ENCODE measurements at regions not wholly inside any gene's neighbourhood (a gene's known extent, or its start where the extent isn't known, plus 50 kb on each side); places are given as distances from the start of the nearest gene placed in this dataset.

DNA sequence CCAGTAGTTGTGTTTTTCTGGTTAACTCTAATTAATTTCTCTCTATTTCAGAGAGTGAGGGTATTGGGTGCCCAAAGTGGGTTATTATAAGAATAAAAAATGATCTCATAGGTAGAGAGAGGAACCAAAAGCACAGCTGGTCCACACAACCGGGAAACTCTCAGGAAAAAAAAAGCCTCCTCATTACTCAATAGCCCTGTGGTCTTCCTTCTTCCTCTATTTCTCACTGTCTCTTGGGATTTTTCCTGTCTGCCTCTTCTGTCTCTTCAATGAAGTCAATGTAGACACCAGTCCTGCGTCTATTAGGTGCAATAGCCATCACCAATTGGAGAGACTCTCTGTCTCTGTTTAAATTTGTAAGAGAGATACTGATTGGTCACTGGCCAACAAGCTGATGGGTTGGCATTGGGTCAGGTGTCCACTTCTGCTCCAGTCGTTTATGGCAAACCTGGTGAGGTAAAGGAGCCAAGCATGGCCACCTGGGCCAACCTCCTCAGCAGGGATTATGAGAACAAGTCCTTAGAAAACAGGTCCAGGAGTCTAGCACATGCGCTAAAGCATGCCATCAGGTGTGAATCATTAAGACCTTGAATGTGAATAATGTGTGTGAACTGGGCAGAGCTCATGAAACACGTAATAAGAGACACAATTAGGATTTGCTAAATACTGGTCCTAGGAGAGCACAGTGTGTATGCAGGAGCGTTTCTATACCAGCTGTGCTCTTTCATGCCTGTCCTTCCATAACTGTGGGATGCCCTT lies 443.0 kb upstream of the RUNX1 start:
- Mint-ChIP-seq H3K36me3 (ENCODE audit: low read depth) (no peaks in the 10 kb centered on the region), H3K27ac (no peak overlapping the region), H3K4me3 (no peak overlapping the region), H3K9me3 (no peaks in the 10 kb centered on the region), H3K4me1 (no peaks in the 10 kb centered on the region), H3K27me3 (peaks cover 6% of the 10 kb centered on the region)
- ATAC-seq (ENCODE audit: low read depth) (no peak), DNase-seq (no peak)
- CTCF ChIA-PET, result no interaction called here
- TF ChIP-seq, protein P1, sequence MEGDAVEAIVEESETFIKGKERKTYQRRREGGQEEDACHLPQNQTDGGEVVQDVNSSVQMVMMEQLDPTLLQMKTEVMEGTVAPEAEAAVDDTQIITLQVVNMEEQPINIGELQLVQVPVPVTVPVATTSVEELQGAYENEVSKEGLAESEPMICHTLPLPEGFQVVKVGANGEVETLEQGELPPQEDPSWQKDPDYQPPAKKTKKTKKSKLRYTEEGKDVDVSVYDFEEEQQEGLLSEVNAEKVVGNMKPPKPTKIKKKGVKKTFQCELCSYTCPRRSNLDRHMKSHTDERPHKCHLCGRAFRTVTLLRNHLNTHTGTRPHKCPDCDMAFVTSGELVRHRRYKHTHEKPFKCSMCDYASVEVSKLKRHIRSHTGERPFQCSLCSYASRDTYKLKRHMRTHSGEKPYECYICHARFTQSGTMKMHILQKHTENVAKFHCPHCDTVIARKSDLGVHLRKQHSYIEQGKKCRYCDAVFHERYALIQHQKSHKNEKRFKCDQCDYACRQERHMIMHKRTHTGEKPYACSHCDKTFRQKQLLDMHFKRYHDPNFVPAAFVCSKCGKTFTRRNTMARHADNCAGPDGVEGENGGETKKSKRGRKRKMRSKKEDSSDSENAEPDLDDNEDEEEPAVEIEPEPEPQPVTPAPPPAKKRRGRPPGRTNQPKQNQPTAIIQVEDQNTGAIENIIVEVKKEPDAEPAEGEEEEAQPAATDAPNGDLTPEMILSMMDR (IDR thresholded peaks at IDR 0.05), result no peak
- intact Hi-C loops (cut with micrococcal nuclease), result no loop called here
- POLR2A ChIA-PET, result interaction anchor here (1.0 kb wide), 1 partner anchor 265 kb away, joined by 3 read pairs; no protein-coding TSS in a partner anchor

DNA sequence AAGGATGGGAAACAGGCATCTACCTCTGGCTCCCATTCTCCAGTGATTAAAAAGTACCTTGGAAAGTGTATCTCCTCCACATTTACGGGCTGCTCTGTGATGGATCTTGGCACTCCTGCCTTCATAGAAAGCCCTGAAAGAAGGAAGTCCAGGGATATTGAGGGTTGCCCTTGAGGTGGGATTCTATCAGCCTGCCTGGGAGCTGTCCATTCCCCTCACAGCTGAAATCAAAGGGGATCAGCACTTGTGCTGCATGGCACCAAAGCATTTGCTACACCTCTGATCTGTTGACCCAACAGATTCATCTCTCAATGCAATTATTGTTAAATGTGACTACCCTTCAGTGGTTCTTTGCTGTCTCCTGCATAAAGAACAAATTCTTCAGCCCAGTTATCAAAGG lies 442.0 kb upstream of the RUNX1 start:
- H3K36me3 Mint-ChIP-seq (ENCODE audit: low read depth), result no peaks in the 10 kb centered on the region
- H3K4me1 Mint-ChIP-seq, result no peaks in the 10 kb centered on the region
- ChIA-PET CTCF (no interaction called here), POLR2A (no interaction called here)
- no peak for ATAC-seq (ENCODE audit: low read depth)
- no peaks in the 10 kb centered on the region for H3K9me3 Mint-ChIP-seq
- no peak for DNase-seq
- no peak overlapping the region for H3K27ac Mint-ChIP-seq
- TF ChIP-seq, protein P1 (IDR thresholded peaks at IDR 0.05), result no peak
- intact Hi-C loops (cut with micrococcal nuclease), result no loop called here
- H3K4me3 Mint-ChIP-seq, result no peak overlapping the region
- H3K27me3 Mint-ChIP-seq, result peaks cover 10% of the 10 kb centered on the region

DNA sequence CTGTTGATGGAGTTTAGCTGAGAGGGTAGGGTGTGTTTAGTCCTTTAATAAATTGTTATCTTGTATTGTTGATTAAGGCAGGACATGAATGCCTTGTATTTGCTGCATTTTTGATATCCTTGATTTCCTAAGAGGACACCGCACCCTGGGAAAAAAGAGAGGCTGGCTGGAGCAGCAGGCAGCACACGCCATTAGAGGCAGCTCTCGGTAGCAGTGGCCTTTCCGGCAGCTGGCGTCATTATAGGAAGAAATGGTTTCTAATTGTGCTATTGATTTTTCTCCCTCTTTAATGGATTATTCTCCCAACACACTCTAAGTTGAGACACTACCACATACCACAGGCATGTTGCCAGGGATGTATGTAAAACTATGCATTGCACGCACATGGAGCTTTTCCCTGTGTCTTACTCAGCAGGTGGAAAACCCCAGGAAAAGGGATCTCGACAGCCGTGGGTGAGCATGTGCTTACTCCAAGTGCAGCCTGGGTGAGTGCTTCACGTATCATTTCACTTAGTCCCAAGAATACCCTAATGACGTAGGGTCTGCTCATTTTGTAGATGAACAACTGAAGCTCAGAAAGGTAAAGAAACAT lies 440.4 kb upstream of the RUNX1 start:
- ChIA-PET CTCF (no interaction called here), POLR2A (no interaction called here)
- TF ChIP-seq, protein P1 (IDR thresholded peaks at IDR 0.05), result no peak
- no peaks in the 10 kb centered on the region for H3K9me3 Mint-ChIP-seq
- H3K36me3 Mint-ChIP-seq (ENCODE audit: low read depth), result no peaks in the 10 kb centered on the region
- intact Hi-C loops (cut with micrococcal nuclease), result no loop called here
- H3K27ac Mint-ChIP-seq, result no peak overlapping the region
- no peak overlapping the region for H3K4me3 Mint-ChIP-seq
- ATAC-seq (ENCODE audit: low read depth) (no peak), DNase-seq (no peak)
- H3K4me1 Mint-ChIP-seq, result no peaks in the 10 kb centered on the region
- H3K27me3 Mint-ChIP-seq, result peaks cover 19% of the 10 kb centered on the region

DNA sequence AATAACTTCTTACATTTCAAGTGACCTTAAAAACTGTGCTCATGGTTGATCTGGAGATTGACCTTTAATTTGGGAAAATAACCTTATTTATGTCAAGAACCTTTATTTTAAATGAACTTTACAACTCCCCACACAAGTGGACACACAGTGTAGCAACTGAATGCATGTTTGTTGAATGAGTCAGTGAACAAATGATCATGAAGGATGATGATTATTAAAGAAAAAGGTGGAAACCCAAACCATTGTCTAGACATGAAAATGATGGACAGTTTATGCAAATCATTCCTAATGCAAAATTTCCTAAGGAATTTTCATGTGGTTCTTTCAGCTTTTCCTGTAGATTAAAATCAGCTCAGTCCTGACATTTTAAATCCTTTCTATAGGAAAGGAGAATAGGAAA lies 439.8 kb upstream of the RUNX1 start:
- no peak for DNase-seq
- ChIA-PET CTCF (no interaction called here), POLR2A (no interaction called here)
- H3K36me3 Mint-ChIP-seq (ENCODE audit: low read depth), result no peaks in the 10 kb centered on the region
- TF ChIP-seq, protein P1 (IDR thresholded peaks at IDR 0.05), result no peak
- intact Hi-C loops (cut with micrococcal nuclease), result no loop called here
- H3K4me1 Mint-ChIP-seq, result no peaks in the 10 kb centered on the region
- H3K4me3 Mint-ChIP-seq, result no peak overlapping the region
- H3K27me3 Mint-ChIP-seq, result peaks cover 23% of the 10 kb centered on the region
- no peak for ATAC-seq (ENCODE audit: low read depth)
- no peaks in the 10 kb centered on the region for H3K9me3 Mint-ChIP-seq
- no peak overlapping the region for H3K27ac Mint-ChIP-seq

DNA sequence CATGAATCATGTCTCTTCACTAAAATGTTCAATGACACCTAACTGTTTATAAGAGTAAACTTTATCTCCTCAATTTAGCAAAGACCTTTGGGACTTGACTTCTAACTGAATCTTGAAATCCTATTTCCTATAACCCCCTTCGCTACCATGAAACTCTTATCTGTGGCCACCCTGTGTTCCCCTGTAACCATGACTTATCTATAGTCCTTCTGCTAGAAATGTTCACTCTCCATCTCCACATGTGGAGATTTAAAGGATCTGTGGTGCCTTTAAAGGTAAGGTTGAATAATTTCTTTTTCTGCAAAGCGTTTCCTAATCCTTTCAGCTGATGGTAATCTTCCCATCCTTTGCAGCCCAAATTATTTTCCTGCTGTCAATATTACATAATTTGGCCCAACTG lies 436.3 kb upstream of the RUNX1 start:
- ChIA-PET POLR2A (no interaction called here), CTCF (no interaction called here)
- DNase-seq (no peak), ATAC-seq (ENCODE audit: low read depth) (no peak)
- Mint-ChIP-seq H3K27me3 (peaks cover 19% of the 10 kb centered on the region), H3K4me3 (no peak overlapping the region), H3K4me1 (no peaks in the 10 kb centered on the region), H3K9me3 (no peaks in the 10 kb centered on the region), H3K36me3 (ENCODE audit: low read depth) (no peaks in the 10 kb centered on the region), H3K27ac (no peak overlapping the region)
- TF ChIP-seq, protein P1 (IDR thresholded peaks at IDR 0.05), result no peak
- intact Hi-C loops (cut with micrococcal nuclease), result no loop called here

All from activated B cell treated with CpG ODN at 0.5 μM for 24 hours (primary cell).